Brain microvascular endothelial cell (primary cell): ENCODE measurements at regions not wholly inside any gene's neighbourhood (a gene's known extent, or its start where the extent isn't known, plus 50 kb on each side); places are given as distances from the start of the nearest gene placed in this dataset.
"Not testable (repeated sequence)": the region's sequence is repeated elsewhere in the genome, so short reads cannot be mapped to it uniquely, and the experiment has no call there.

Experiments
- DNase-seq: peaks from one replicate; pipeline ENCODE4 v3.0.0-alpha.2; 2020
- H3K27ac ChIP-seq: fragments of 250-450 bp; sonication (Bioruptor Pico); 2 replicates; pipeline ENCODE4 v1.5.1; 2020; ENCODE audit warnings: mild to moderate bottlenecking, moderate library complexity
- H3K27me3 ChIP-seq: fragments of 250-450 bp; sonication (Bioruptor Pico); replicated peaks from 2 replicates; pipeline ENCODE4 v1.5.1; 2020; ENCODE audit warnings: mild to moderate bottlenecking
- H3K36me3 ChIP-seq: fragments of 250-450 bp; sonication (Bioruptor Pico); replicated peaks from 2 replicates; pipeline ENCODE4 v1.5.1; 2020; ENCODE audit warnings: mild to moderate bottlenecking
- H3K4me3 ChIP-seq: 2 replicates; pipeline ENCODE4 v1.5.1; 2011; ENCODE audit warnings: low read depth, mild to moderate bottlenecking, control low read depth, low read length, moderate library complexity
- in situ Hi-C: cut with HindIII; loops from 2 replicates; pipeline ENCODE4 v1.10.0; 2017; ENCODE audit warnings: low sequenced_read_pairs, low pct_ligation_motif_present
- TF ChIP-seq, protein P1 (sequence below): IDR thresholded peaks from 2 replicates; pipeline ENCODE4 v1.5.1; 2011; ENCODE audit warnings: low read depth, mild to moderate bottlenecking, moderate library complexity, low read length, control low read depth, inconsistent platforms; ENCODE audit errors: missing control alignments

DNA sequence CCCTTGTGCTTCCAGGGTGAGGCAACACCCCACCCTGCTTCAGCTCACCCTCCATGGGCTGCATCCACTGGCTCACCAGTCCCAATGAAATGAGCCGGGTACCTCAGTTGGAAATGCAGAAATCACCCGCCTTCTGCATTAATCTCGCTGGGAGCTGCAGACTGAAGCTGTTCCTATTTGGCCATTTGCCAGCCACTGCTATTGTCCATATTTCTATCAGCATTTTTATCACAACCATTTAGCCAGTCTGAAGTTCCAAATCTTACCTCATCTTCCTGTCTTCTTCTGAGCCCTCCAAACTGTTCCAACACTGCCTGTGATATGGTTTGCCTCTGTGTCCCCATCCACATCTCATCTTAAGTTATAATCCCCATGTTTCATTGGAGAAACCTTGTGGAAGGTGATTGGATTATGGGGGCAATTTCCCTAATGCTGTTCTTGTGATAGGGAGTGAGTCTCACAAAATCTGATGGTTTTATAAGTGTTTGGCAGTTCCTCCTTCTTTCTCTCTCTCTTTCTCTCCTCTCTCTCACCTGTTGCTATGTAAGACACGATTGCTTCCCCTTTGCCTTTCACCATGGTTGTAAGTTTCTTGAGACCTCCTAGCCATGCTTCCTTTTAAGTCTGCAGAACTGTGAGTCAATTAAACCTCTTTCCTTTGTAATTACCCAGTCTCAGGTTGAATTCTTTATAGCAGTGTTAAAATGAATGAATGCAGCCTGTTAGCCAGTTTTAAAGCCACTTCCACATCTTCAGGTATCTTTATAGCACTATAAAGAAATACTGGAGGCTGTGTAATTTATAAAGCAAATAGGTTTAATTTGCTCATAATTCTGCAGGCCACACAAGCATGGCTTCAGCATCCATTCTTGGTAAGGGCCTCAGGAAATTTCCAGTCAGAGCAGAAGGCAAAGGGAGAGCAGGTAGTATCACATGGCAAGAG lies 203.5 kb downstream of the FCRL5 start:
- Histone ChIP-seq H3K4me3 (no peak overlapping the region), H3K36me3 (no peaks in the 10 kb centered on the region), H3K27ac (no peak overlapping the region), H3K27me3 (no peaks in the 10 kb centered on the region)
- in situ Hi-C loops: no loop called here
- TF ChIP-seq, protein P1, sequence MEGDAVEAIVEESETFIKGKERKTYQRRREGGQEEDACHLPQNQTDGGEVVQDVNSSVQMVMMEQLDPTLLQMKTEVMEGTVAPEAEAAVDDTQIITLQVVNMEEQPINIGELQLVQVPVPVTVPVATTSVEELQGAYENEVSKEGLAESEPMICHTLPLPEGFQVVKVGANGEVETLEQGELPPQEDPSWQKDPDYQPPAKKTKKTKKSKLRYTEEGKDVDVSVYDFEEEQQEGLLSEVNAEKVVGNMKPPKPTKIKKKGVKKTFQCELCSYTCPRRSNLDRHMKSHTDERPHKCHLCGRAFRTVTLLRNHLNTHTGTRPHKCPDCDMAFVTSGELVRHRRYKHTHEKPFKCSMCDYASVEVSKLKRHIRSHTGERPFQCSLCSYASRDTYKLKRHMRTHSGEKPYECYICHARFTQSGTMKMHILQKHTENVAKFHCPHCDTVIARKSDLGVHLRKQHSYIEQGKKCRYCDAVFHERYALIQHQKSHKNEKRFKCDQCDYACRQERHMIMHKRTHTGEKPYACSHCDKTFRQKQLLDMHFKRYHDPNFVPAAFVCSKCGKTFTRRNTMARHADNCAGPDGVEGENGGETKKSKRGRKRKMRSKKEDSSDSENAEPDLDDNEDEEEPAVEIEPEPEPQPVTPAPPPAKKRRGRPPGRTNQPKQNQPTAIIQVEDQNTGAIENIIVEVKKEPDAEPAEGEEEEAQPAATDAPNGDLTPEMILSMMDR: no peak
- no peak for DNase-seq

- Histone ChIP-seq H3K4me3 (no peak overlapping the region), H3K36me3 (no peaks in the 10 kb centered on the region), H3K27me3 (no peaks in the 10 kb centered on the region), H3K27ac (no peak overlapping the region)
- TF ChIP-seq, protein P1: no peak
- no peak for DNase-seq
- in situ Hi-C loops: no loop called here
Observed at GRCh38 chr1:157347506-157347905, 204.8 kb downstream of the FCRL5 start.

- in situ Hi-C loops, H3K4me3 ChIP-seq: not testable (repeated sequence)
Observed at GRCh38 chr1:157337785-157338184, 199.6 kb upstream of the ETV3 start.

GRCh38 chr1:157335056-157335455 lies 196.9 kb upstream of the ETV3 start:
- no peak overlapping the region for H3K4me3 ChIP-seq
- H3K27ac ChIP-seq: no peak overlapping the region
- no peaks in the 10 kb centered on the region for H3K36me3 ChIP-seq
- no peak for DNase-seq
- in situ Hi-C loops: no loop called here
- TF ChIP-seq, protein P1: no peak
- no peaks in the 10 kb centered on the region for H3K27me3 ChIP-seq

More at GRCh38 chr1:157337785-157338184, 199.6 kb upstream of the ETV3 start:
- not testable (repeated sequence) for H3K27me3 ChIP-seq, H3K27ac ChIP-seq, DNase-seq, H3K36me3 ChIP-seq

- in situ Hi-C loops: no loop called here
- TF ChIP-seq, protein P1: no peak
- H3K36me3 ChIP-seq: no peaks in the 10 kb centered on the region
- DNase-seq: no peak
- H3K27ac ChIP-seq: no peak overlapping the region
- no peak overlapping the region for H3K4me3 ChIP-seq
- no peaks in the 10 kb centered on the region for H3K27me3 ChIP-seq
Observed at GRCh38 chr1:157334041-157334440, 195.8 kb upstream of the ETV3 start.

DNA sequence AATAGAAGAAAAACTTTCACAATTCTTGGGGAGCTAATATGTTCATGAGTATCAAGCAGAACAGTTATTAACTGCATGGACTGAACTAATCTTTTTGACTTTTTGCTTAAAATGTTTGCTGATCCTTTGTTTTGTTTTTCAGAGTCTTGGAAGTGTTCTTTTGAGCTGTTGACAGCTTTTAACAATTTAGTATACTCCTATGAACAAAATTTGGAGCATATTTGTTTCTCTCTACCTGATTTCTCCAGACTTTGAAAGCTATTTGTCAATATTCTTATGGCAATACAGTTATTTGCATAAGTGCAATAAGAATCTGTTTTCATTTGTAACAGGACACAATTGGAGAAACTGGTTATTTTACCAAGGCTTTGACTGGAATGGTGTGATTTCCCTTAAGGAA lies 192.0 kb upstream of the ETV3 start:
- H3K27me3 ChIP-seq, in situ Hi-C loops: not testable (repeated sequence)

DNA sequence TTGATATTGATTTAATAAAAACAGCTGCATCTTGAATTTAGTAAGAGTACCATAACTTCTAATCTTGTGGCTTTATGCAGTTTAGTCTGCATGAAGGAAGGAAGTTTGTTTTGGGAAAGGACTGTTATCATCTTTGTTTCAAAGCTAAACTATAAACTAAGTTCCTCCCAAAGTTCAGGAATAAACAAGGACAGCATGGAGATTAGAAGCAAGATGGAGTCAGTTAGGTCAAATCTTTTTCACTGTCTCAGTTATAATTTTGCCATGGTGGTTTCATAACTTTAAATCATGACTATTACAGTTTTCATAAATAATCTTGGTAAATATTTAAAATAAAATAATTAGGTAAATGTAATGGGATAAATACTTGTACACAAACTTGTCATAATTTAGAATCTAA lies 189.9 kb upstream of the ETV3 start:
- H3K4me3 ChIP-seq, DNase-seq, in situ Hi-C loops, H3K27ac ChIP-seq, H3K36me3 ChIP-seq, H3K27me3 ChIP-seq: not testable (repeated sequence)

More for the DNA sequence above, 192.0 kb upstream of the ETV3 start:
- DNase-seq, H3K27ac ChIP-seq, H3K4me3 ChIP-seq, H3K36me3 ChIP-seq: not testable (repeated sequence)
